ENCODE measurements at regions not wholly inside any gene's neighbourhood (a gene's known extent, or its start where the extent isn't known, plus 50 kb on each side); places are given as distances from the start of the nearest gene placed in this dataset.

DNA sequence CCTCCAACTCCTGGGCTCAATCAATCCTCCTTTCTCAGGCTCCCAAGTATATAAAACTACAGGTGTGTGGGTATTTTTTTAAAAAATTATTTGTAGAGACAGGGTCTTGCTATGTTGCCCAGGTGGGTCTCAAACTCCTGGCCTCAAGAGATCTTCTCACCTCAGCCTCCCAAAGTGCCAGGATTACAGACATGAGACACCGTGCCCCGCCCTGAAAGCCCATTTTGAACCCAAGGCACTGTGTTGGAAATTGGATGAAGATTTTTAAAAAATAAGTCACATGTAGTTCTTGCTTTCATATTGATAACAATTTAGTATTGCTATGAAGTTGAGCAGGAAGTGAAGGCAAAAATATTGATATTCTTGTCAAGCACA, 472.5 kb upstream of the TNP1 start:
- DNase-seq: no peak

DNA sequence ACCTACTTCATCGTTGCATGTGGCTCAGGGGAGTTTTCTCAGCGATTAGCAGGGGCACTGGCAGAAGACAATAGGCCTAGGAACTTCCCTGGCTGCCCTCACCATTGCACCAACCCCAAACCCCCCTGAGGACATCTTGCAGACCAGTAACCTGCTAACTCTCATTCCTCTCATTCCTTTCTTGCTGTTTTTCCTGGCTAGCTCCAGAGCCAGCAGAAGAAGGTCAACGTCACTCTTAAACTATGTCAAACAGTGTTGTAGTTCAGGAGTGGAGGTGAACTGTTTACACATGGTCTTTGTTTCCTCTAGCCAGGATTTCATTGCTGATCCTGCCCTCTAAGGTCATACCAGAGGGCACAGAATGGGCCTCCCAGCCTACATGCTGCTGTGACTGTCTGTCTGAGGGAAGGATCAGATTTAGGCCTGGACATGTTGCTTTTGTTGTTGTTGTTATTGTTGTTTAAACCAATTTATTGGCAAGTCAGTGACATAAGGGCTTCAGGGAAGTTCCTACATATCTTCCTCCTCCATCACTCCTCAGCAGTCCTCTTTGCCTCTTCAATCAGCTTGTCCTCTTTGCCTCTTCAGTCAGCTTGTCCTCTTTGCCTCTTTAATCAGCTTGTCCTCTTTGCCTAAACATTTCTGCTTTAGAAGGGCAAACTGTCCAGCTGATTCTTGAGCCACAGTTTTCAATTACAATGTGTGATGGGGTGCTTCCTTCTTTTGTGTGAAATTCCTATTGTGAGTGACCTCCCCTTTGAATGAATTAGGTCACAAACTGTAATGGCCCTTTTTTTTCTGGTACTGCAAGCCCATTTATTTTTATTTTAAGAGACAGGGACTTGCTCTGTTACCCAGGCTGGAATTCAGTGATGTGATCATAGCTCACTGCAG, 471.9 kb upstream of the TNP1 start:
- no peak for DNase-seq

DNA sequence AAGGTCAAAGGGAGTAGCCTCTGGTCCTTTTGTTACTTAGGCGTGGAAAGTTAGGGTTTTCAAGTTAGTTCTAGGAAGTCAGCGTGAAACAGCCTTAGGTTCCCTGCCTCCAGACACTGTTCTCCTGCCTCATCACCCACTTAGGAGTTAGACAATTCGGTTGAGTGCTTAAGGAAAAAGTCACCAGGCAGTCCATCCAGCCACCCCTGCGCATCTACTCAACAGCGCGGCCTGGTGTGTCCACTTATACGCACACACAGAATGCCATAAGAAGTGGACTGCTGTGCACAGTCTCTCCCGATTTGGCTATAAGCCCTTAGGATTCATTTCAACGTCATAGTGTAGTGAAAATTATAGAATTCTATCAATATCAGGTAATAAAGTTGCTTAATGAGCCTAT, 470.8 kb upstream of the TNP1 start:
- no peak for DNase-seq

DNA sequence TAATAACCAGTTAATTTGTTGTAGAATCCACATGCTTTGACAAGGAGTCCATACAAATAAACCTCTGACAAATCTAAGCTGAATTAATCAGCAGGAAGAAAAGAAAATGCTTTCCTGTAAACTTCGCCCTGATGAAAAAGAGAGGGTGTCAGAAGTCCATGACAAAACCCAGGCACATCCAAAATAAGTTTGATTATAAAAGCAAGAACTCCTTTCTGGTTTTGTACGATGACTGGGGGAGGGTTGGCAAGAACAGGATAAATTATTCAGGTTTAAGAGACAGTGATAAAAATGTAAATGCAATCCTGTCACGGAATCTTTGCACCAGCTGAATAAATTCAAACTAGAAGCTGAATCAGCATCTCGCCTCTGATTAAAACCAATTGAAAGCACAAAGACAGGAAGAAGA, 469.2 kb upstream of the TNP1 start:
- DNase-seq: no peak

- no peak for DNase-seq
Observed at GRCh38 chr2:217328622-217328978, 468.7 kb upstream of the TNP1 start.

DNA sequence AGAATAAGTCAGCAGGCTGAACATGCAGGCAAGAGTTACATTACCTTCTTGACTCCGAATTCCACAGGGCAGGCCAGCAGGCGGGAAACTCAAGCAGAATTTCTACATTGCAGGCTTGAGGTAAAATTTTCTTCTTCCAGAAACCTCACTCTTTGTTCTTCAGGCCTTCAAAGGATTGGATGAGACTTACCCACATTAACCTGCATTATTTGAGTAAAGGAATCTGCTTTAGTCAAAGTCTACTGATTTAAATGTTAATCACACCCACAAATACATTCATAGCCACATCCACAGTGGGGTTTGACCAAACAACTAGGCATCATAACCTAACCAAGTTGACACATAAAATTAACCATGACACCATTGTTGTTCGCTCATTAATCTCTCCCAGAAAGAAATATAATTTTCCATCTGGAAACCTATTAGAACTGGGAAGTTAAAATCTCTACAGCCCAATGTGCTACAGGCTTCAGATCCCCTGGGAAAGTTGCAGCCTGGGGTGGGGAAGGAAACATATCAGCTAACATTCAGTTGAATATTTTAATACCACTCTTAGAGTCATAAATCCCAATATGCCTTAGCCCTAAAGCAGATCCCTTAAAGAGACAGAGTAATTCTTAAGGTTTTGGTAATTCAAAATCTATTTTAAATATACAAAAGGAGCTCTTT, 468.2 kb upstream of the TNP1 start:
- DNase-seq: no peak

- DNase-seq: no peak
Observed at GRCh38 chr2:217326238-217327022, 466.6 kb upstream of the TNP1 start.

GRCh38 chr2:217325816-217326215, 466.0 kb upstream of the TNP1 start:
- DNase-seq: no peak

DNA sequence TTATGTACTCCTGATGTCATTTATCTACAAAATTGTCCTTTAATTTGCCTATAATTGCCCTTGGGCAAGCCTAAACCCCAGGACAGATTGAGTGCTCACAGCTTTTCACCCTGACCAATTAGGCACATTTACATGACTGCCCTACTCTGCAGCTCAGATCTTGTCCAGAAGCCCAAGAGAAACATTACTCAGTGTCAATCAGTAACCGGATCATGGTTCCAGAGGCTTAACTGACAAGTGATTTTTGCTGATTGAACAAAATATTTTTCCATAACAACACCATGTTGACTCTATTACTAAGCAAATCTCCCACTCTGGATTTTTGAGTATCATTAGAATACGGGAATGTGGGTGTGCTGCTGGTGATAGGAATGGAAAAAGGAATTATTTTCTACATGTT, 465.4 kb upstream of the TNP1 start:
- DNase-seq: no peak

DNA sequence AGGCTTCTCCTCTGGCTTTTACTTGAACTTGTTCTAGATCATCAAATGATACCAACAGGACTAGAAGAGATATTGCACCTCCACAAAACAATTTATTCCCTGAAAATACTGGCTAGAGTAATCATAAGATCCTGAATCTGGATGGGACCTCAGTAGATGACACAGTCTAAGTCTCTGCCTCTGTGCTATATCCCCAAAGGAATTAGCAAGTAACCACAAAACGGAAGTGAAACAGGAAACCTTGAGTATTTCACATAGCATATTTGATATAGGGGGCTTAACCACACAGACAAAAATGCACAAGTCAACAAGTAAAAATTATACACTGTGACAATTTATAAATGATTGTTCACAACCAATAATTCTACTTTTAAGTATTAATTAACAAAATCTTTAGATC, 456.9 kb upstream of the TNP1 start:
- DNase-seq: peak; percentile 67 to 76

GRCh38 chr2:217314021-217314460, 454.2 kb upstream of the TNP1 start:
- no peak for DNase-seq

- no peak for DNase-seq
Observed at GRCh38 chr2:217313386-217313785, 453.5 kb upstream of the TNP1 start.

- no peak for DNase-seq
Observed at GRCh38 chr2:217309056-217309455, 449.2 kb upstream of the TNP1 start.

- no peak for DNase-seq
Observed at GRCh38 chr2:217307023-217307422, 447.2 kb upstream of the TNP1 start.

DNA sequence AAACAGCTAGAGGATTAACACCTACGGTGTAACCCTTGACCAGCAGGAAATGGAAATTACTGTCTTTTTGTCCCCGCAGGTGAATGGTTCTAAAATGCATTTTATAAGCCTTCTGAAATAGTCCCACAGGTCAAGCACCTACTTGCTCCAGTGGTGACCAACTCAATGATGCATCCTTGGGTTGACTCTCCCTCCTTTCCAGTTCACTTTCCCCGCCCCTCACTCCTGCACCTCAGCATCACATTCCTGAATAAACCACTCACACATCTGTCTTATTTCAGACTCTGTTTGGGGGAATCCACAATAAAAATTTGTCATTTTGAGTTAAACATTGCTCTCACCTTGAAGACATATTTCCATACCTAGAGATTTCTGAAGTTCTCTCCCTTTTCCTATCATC, 446.0 kb upstream of the TNP1 start:
- DNase-seq: no peak

DNA sequence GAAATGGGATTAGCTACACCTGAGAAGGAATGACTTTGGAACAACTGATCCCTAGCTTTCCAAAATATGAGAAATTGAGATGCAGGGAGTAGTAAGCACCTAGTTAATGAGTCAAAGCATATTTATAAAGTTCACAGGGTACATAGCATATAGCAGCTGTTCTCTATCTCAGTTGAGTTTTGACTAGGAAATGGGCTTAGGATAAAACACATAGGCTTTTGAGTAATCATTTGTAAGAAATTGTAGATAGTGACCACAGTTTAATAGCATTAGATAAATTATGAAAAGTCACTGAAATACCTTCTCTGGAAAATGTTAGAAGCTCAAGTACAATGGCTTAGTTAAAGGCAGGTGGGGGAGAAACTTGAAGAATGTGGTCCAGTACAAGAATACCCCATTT, 444.7 kb upstream of the TNP1 start:
- DNase-seq: no peak

DNA sequence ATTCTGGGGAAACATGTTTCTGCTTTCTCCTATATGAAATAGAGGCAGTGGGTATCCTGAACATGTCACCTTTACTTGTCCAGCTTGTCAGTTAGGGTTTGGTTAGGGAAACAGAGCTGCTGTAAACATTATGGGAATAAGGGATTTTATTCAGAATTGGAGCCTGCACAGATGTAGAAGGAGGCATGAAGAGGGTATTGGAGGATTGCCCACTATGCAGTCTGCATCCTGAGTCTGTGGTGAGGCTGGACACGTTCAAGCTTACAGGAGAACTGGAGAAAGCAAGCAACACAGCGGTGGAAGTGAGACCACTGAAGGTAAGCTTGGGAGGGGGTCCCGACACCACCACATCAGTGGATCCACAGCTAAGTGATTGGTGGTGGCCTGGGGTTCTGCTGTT, 443.0 kb upstream of the TNP1 start:
- DNase-seq: no peak

- DNase-seq: peak in 1 of 2 donors; percentile 8
Observed at GRCh38 chr2:217301142-217301925, 441.5 kb upstream of the TNP1 start.

- DNase-seq: no peak
Observed at GRCh38 chr2:217299590-217299989, 439.7 kb upstream of the TNP1 start.

DNA sequence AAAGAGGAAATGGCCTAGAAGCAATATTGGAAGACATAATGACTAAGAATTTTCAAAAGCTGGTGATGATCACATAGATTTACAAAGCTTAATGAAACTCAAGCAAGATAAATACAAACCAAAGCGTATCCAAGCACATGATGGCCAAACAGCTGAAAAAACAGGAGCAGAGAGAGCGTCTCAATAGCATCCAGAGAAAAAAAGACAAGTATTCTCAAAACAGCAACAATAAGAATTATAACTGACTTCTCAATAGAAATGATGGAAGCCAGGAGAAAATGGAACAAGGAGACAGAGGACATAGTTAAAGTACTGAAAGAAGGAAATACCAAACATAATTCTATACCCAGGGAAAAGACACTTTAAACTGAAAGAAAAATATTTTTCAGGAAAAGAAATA, 437.2 kb upstream of the TNP1 start:
- no peak for DNase-seq

DNA sequence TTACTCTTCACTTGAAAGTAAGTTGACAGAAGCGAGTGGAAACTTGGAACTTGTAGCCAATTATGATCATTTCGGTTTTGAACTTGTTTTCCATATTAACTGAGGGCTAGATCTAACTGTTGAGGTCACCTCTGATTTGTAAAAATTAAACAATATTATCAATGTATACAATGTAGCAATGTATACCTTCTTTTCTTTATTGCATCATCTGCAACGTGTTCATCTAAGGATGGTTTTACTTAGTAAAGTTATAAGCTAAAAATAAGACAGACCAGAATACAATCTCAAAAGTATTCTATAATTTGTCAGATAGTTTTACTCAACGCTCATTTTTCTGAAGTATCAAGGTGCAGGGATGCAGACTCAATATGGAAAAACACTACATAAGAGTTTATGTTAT, 435.0 kb upstream of the TNP1 start:
- DNase-seq: no peak

- no peak for DNase-seq
Observed at GRCh38 chr2:217294211-217294610, 434.3 kb upstream of the TNP1 start.

DNA sequence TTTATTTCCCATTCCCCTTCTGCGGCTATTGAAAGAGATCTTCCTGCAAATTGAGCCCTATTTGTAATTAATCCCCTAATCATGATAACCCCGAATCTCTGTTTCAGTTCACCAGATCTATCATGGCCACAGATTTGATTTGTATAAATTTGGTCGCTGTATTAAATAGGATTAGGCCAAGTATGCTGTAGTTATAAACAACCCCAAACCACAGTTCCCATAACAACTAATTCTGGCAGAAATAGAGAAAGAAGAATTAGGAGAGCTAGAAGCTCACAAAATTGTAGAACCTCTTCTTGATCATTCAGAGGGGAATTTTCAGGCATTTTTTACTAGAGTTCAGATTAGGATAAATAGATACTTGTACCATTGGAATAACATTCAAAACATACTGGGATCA, 433.7 kb upstream of the TNP1 start:
- no peak for DNase-seq

All from inflammatory macrophage (primary cell).